Erythroblast (primary cell): ENCODE measurements at regions not wholly inside any gene's neighbourhood (a gene's known extent, or its start where the extent isn't known, plus 50 kb on each side); places are given as distances from the start of the nearest gene placed in this dataset.

Experiments
- GATA1 ChIP-seq: IDR thresholded peaks from 2 replicates; pipeline ENCODE4 v1.6.1; 2011; ENCODE audit warnings: low read depth, mild to moderate bottlenecking, control low read depth, low read length, moderate library complexity
- POLR2A ChIP-seq: IDR thresholded peaks from 2 replicates; pipeline ENCODE4 v1.6.1; 2011; ENCODE audit warnings: mild to moderate bottlenecking, low read length

DNA sequence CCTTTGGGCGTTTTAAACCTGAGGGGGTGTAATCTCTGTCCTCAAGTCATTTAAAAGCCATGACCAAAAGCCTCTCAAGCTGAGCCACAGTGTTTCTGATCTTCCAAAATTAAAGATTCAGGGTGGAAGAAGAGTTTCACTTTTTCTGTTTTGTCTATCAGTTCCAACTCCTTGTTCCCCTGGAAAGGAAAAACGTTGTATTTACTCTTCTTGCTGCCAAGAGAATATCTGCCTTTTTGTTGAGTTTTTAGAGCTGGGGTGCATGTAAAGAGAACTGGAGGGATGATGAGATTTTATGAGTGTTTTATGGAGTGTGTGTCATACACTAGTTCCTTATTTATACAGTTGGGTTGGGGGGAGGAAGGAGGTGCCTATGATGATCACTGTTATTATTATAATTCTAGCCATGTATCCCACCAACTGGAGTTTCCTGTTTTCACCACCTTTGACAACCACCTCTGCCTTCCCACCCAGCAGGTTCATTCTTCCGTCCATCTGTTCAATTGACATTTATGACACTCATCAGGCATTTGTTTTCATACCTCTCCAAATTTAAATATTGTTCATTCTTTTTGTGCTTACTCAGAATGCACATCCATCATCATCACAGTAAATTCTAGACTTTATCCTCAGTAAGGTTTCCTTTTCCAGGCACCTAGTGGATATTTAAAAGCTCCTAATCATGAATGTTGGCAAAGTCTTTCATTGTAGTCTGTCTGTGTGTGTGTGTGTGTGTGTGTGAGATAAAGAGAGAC lies 97.9 kb upstream of the MPDZ start:
- TF ChIP-seq POLR2A (no peak), GATA1 (no peak)
